ENCODE measurements at regions not wholly inside any gene's neighbourhood (a gene's known extent, or its start where the extent isn't known, plus 50 kb on each side); places are given as distances from the start of the nearest gene placed in this dataset.

DNA sequence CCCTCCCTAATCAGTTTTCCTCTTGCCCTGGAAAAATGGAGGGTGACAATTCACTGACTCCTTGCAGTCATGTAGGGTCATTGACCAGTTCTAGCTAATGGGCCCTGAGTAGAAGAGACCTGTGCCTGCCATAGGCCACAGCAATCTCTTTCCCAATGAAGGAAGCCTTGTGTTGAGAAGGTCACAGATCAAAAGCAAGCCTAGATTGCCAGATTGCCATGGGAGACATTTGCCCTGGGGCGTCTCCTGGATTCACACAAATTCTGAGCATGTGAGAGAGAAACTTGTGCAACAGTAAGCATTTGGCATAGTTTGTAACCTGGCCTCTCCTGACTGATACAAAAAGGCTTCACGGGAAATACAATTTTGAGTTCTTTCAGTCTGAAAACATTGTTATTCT lies 148.0 kb downstream of the NUDT12 start:
- DNase-seq (ENCODE audit: low read depth, low spot score): no peak
- TF ChIP-seq YY1 (IDR thresholded peaks at IDR 0.05; ENCODE audit: insufficient read depth, insufficient read length): no peak
- no peak for TF ChIP-seq SUZ12 (IDR thresholded peaks at IDR 0.05; ENCODE audit: extremely low read depth, insufficient read depth, insufficient read length)
- no peak for TF ChIP-seq ZNF274 (IDR thresholded peaks at IDR 0.05; ENCODE audit: low read depth, low read length)
- Histone ChIP-seq H3K4me3 (ENCODE audit: insufficient read length, low read depth) (no peak overlapping the region), H3K9me3 (ENCODE audit: insufficient read depth, low read length) (no peaks in the 10 kb centered on the region), H3K36me3 (ENCODE audit: insufficient read depth, insufficient read length, low read length) (no peaks in the 10 kb centered on the region), H3K27me3 (ENCODE audit: insufficient read depth, insufficient read length) (no peaks in the 10 kb centered on the region), H3K4me1 (ENCODE audit: insufficient read depth, insufficient read length) (no peaks in the 10 kb centered on the region), H3K9ac (ENCODE audit: insufficient read length, low read depth) (no peak overlapping the region)

DNA sequence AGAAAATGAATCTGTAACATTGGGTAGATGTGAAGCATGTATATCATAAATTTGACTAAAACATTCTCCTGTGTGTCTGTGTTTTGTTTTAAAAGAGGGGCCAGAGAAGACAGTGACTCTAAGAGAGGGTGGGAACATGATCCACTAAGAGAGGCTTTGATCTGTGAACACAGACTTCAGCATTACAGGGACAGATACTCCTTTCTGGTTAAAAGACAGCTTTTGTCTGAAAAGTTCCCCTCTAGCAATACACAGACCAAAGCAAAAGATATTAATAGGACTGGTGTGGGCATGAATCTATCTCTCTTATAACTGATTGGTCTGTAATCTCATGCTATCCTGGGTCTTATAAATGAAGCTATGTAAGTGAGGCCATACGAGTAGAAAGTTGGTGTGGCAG lies 150.9 kb downstream of the NUDT12 start:
- H3K27me3 ChIP-seq (ENCODE audit: insufficient read depth, insufficient read length): no peaks in the 10 kb centered on the region
- no peak overlapping the region for H3K9ac ChIP-seq (ENCODE audit: insufficient read length, low read depth)
- H3K4me1 ChIP-seq (ENCODE audit: insufficient read depth, insufficient read length): no peaks in the 10 kb centered on the region
- H3K9me3 ChIP-seq (ENCODE audit: insufficient read depth, low read length): no peaks in the 10 kb centered on the region
- DNase-seq (ENCODE audit: low read depth, low spot score): no peak
- TF ChIP-seq ZNF274 (IDR thresholded peaks at IDR 0.05; ENCODE audit: low read depth, low read length) (no peak), SUZ12 (IDR thresholded peaks at IDR 0.05; ENCODE audit: extremely low read depth, insufficient read depth, insufficient read length) (no peak), YY1 (IDR thresholded peaks at IDR 0.05; ENCODE audit: insufficient read depth, insufficient read length) (no peak)
- H3K4me3 ChIP-seq (ENCODE audit: insufficient read length, low read depth): no peak overlapping the region
- no peaks in the 10 kb centered on the region for H3K36me3 ChIP-seq (ENCODE audit: insufficient read depth, insufficient read length, low read length)

DNA sequence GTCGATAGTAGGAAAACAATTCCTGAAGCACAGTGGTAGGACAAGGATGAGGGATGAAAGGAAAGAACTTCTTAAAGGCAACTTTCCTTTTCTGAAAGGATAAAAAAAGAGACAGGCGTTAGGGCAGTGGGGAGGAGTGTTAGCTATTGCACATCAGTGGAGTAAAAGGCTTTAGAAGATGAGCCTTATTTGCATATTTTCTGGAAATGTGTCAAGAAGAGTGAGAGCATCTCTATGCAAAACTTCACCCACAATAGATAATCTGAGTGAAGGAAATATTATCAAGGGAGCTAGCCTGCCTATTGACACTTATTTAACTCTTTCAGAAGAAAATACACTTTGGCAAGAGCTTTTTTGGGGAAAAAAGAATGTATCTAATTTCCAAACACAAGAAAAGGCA lies 151.6 kb downstream of the MACIR start:
- H3K4me3 ChIP-seq (ENCODE audit: insufficient read length, low read depth): no peak overlapping the region
- TF ChIP-seq YY1 (IDR thresholded peaks at IDR 0.05; ENCODE audit: insufficient read depth, insufficient read length): no peak
- no peaks in the 10 kb centered on the region for H3K4me1 ChIP-seq (ENCODE audit: insufficient read depth, insufficient read length)
- H3K36me3 ChIP-seq (ENCODE audit: insufficient read depth, insufficient read length, low read length): no peaks in the 10 kb centered on the region
- no peak for DNase-seq (ENCODE audit: low read depth, low spot score)
- no peaks in the 10 kb centered on the region for H3K9me3 ChIP-seq (ENCODE audit: insufficient read depth, low read length)
- no peaks in the 10 kb centered on the region for H3K27me3 ChIP-seq (ENCODE audit: insufficient read depth, insufficient read length)
- H3K9ac ChIP-seq (ENCODE audit: insufficient read length, low read depth): no peak overlapping the region

DNA sequence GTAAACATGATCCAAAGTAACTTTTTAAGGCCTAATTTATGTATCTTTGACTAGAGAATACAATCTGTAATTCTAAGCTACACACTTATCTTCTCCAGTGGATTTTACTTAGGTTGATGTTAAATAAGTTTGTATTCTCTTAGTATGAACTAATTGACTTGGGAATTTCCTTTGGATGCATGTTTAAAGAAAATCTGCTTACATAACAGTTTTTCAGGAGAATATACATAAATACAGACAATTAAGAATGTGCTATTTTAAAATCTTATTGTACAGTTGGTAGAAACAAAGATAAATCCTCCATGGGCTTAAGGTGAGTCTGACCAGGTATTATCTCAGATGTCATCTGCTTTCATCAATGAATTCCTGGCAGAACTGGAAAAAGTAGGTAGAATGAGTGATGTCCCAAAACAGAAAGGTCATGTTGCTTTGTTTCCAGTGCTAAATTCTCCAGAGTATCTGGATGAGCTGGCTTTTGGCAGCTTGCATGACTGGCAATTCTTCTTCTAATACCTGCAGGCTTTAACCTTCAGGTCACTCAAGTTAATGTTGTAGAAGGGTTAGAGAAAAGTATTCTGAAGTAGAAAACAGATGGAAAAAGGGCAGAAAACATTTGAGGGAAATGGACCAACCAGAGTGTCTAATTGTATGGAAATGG lies 150.6 kb downstream of the MACIR start:
- TF ChIP-seq SUZ12 (IDR thresholded peaks at IDR 0.05; ENCODE audit: extremely low read depth, insufficient read depth, insufficient read length) (no peak), YY1 (IDR thresholded peaks at IDR 0.05; ENCODE audit: insufficient read depth, insufficient read length) (no peak), ZNF274 (IDR thresholded peaks at IDR 0.05; ENCODE audit: low read depth, low read length) (no peak)

DNA sequence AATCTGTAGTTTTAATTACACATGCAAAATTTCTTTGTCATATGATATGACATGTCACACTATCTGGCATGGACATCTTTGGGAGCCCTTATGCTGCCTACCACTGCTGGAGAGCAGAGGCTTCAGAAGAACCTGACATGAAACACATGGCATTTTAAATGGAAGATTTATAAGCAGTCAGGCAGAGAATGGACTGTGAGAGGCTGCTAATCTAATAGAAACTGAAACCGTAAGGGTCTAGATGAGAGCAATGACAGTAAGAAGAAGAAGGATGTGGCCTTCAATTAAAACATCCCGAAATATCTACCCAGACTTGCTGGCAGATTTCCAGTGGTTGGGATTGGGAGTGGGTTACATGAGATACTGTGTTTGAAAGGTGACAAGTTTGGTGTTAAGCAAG lies 149.8 kb downstream of the MACIR start:
- no peak for DNase-seq (ENCODE audit: low read depth, low spot score)
- Histone ChIP-seq H3K9ac (ENCODE audit: insufficient read length, low read depth) (no peak overlapping the region), H3K36me3 (ENCODE audit: insufficient read depth, insufficient read length, low read length) (no peaks in the 10 kb centered on the region), H3K4me3 (ENCODE audit: insufficient read length, low read depth) (no peak overlapping the region), H3K4me1 (ENCODE audit: insufficient read depth, insufficient read length) (no peaks in the 10 kb centered on the region), H3K9me3 (ENCODE audit: insufficient read depth, low read length) (no peaks in the 10 kb centered on the region), H3K27me3 (ENCODE audit: insufficient read depth, insufficient read length) (no peaks in the 10 kb centered on the region)
- TF ChIP-seq SUZ12 (IDR thresholded peaks at IDR 0.05; ENCODE audit: extremely low read depth, insufficient read depth, insufficient read length) (no peak), YY1 (IDR thresholded peaks at IDR 0.05; ENCODE audit: insufficient read depth, insufficient read length) (no peak), ZNF274 (IDR thresholded peaks at IDR 0.05; ENCODE audit: low read depth, low read length) (no peak)

More for the DNA sequence above, 150.6 kb downstream of the MACIR start:
- H3K27me3 ChIP-seq (ENCODE audit: insufficient read depth, insufficient read length): no peaks in the 10 kb centered on the region
- no peaks in the 10 kb centered on the region for H3K36me3 ChIP-seq (ENCODE audit: insufficient read depth, insufficient read length, low read length)
- H3K4me3 ChIP-seq (ENCODE audit: insufficient read length, low read depth): no peak overlapping the region
- no peaks in the 10 kb centered on the region for H3K4me1 ChIP-seq (ENCODE audit: insufficient read depth, insufficient read length)
- no peaks in the 10 kb centered on the region for H3K9me3 ChIP-seq (ENCODE audit: insufficient read depth, low read length)
- DNase-seq (ENCODE audit: low read depth, low spot score): no peak
- H3K9ac ChIP-seq (ENCODE audit: insufficient read length, low read depth): no peak overlapping the region

DNA sequence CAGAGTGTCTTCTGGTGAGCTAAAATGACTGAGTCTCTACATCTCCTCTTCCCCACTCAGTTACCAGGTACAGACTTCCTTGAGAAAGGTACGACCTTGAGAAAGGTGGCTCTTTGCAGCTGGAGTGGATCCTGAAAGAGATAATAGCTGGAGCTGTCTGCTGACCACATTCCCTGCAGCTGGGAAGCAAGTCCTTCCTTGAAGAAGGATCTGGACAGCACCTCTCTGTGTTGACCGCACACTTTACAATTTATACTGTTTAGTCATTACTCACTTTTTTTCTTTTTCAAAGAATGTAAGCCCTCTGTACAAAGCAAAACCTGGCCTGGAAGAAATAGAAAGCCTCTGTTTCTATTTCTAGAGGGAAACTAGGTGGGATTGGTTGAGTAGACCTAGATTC lies 148.8 kb downstream of the MACIR start:
- TF ChIP-seq SUZ12 (IDR thresholded peaks at IDR 0.05; ENCODE audit: extremely low read depth, insufficient read depth, insufficient read length): no peak
- TF ChIP-seq YY1 (IDR thresholded peaks at IDR 0.05; ENCODE audit: insufficient read depth, insufficient read length): no peak
- no peak for TF ChIP-seq ZNF274 (IDR thresholded peaks at IDR 0.05; ENCODE audit: low read depth, low read length)
- no peaks in the 10 kb centered on the region for H3K4me1 ChIP-seq (ENCODE audit: insufficient read depth, insufficient read length)
- no peaks in the 10 kb centered on the region for H3K9me3 ChIP-seq (ENCODE audit: insufficient read depth, low read length)
- DNase-seq (ENCODE audit: low read depth, low spot score): no peak
- H3K9ac ChIP-seq (ENCODE audit: insufficient read length, low read depth): no peak overlapping the region
- H3K36me3 ChIP-seq (ENCODE audit: insufficient read depth, insufficient read length, low read length): no peaks in the 10 kb centered on the region
- H3K27me3 ChIP-seq (ENCODE audit: insufficient read depth, insufficient read length): no peaks in the 10 kb centered on the region
- H3K4me3 ChIP-seq (ENCODE audit: insufficient read length, low read depth): no peak overlapping the region

DNA sequence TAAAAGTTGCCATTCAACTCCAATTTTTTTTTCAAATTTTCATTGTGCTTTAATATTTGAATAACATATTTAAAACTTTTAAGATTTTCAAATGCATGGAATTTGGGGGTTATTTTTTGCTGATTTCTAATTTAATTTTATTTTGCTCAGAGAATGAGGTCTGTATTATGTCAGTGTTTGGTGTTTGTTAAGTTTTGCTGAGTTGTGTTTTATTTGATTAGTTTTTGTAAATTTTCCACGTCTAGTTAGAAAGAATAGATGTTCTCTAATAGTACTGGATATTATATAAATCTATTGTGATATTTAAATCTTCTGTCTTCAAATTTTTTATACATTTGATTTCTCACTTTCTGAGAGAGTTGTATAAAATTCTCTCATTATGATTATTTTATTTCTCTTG lies 145.9 kb downstream of the MACIR start:
- no peak for DNase-seq (ENCODE audit: low read depth, low spot score)
- no peak for TF ChIP-seq SUZ12 (IDR thresholded peaks at IDR 0.05; ENCODE audit: extremely low read depth, insufficient read depth, insufficient read length)
- TF ChIP-seq ZNF274 (IDR thresholded peaks at IDR 0.05; ENCODE audit: low read depth, low read length): no peak
- TF ChIP-seq YY1 (IDR thresholded peaks at IDR 0.05; ENCODE audit: insufficient read depth, insufficient read length): no peak
- Histone ChIP-seq H3K27me3 (ENCODE audit: insufficient read depth, insufficient read length) (no peaks in the 10 kb centered on the region), H3K36me3 (ENCODE audit: insufficient read depth, insufficient read length, low read length) (no peaks in the 10 kb centered on the region), H3K9me3 (ENCODE audit: insufficient read depth, low read length) (no peaks in the 10 kb centered on the region), H3K4me3 (ENCODE audit: insufficient read length, low read depth) (no peak overlapping the region), H3K9ac (ENCODE audit: insufficient read length, low read depth) (no peak overlapping the region), H3K4me1 (ENCODE audit: insufficient read depth, insufficient read length) (no peaks in the 10 kb centered on the region)
